ENCODE measurements at regions not wholly inside any gene's neighbourhood (a gene's known extent, or its start where the extent isn't known, plus 50 kb on each side); places are given as distances from the start of the nearest gene placed in this dataset.
A peak's percentile ranks its signal among the peaks of the same experiment; 100 is the strongest.

DNA sequence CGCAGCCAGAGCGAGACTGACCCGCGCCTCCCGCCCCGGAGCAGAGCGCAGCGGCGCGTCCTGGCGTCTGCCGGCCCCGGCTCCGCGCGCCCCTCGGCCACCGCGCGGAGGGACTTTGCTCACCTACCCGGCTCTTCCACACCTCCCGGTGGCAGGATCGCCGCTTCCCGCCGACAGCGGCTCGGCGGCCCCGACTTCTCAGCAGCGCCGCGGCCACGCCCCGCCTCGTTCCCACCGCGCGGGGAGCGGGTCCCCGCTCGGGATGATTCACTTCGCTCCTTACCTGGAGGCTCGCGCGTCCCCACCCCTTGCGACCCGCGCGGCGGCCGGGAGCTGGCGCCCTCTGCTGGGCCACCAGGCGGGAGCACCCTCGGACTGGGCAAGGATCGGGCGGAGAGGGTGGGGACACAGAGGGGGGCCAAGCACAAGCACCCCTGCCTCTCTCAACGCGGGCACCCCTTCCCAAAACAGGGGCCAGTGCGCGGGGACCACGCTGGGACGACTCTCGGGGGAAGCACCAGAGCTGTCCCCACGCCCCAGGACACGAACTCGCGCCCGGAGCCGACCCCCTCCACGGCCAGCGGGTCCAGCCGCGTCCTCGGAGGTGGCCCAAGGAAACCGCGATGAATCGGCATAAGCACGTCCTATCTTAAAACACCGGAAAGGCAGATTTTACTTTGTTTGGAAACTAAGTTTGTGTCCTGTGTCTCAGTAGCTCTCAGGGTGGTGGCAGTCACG lies 101.0 kb upstream of the SVIL start (continued):
- 0 out of 2 replicates have a peak, but pooled peaks have one; percentile 34 for TF ChIP-seq ZNF121 (tag by site-specific recombination; IDR thresholded peaks at IDR 0.05)
- peak; percentile 98 for TF ChIP-seq ZEB2 (tag by site-specific recombination; IDR thresholded peaks at IDR 0.05)
- TF ChIP-seq ZNF776 (tag by site-specific recombination; IDR thresholded peaks at IDR 0.05; ENCODE audit: borderline replicate concordance) = no peak
- TF ChIP-seq, protein P1, sequence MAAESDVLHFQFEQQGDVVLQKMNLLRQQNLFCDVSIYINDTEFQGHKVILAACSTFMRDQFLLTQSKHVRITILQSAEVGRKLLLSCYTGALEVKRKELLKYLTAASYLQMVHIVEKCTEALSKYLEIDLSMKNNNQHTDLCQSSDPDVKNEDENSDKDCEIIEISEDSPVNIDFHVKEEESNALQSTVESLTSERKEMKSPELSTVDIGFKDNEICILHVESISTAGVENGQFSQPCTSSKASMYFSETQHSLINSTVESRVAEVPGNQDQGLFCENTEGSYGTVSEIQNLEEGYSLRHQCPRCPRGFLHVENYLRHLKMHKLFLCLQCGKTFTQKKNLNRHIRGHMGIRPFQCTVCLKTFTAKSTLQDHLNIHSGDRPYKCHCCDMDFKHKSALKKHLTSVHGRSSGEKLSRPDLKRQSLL (tag by site-specific recombination; IDR thresholded peaks at IDR 0.05) = 0 out of 2 replicates have a peak, but pooled peaks have one; percentile 32
- TF ChIP-seq ZNF791 (tag by site-specific recombination; IDR thresholded peaks at IDR 0.05) = no peak
- no peak for TF ChIP-seq HOXC10 (CRISPR knock-in tag; IDR thresholded peaks at IDR 0.05)
- no peak for TF ChIP-seq ZNF530 (tag by site-specific recombination; IDR thresholded peaks at IDR 0.05; ENCODE audit: low read depth)
- TF ChIP-seq ZNF792 (tag by site-specific recombination; IDR thresholded peaks at IDR 0.05) = no peak
- TF ChIP-seq PRDM1 (tag by site-specific recombination; IDR thresholded peaks at IDR 0.05) = no peak
- TF ChIP-seq GLI4 (tag by site-specific recombination; IDR thresholded peaks at IDR 0.05) = peak; percentile 28; the same call in 1 of the 2 replicates
- TF ChIP-seq IKZF3 (tag by site-specific recombination; IDR thresholded peaks at IDR 0.05) = peak; percentile 65; the same call in 1 of the 2 replicates
- no peak for TF ChIP-seq FEZF1 (tag by site-specific recombination; IDR thresholded peaks at IDR 0.05)
- TF ChIP-seq BCL11A (tag by site-specific recombination; IDR thresholded peaks at IDR 0.05; ENCODE audit: low read depth) = peak; percentile 55; the same call in 1 of the 2 replicates
- TF ChIP-seq, protein P2, sequence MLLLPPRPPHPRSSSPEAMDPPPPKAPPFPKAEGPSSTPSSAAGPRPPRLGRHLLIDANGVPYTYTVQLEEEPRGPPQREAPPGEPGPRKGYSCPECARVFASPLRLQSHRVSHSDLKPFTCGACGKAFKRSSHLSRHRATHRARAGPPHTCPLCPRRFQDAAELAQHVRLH (tag by site-specific recombination; IDR thresholded peaks at IDR 0.05) = peak; percentile 51; the same call in 1 of the 2 replicates
- 0 out of 2 replicates have a peak, but pooled peaks have one; percentile 36 for TF ChIP-seq ZSCAN23 (tag by site-specific recombination; IDR thresholded peaks at IDR 0.05)
- peak; percentile 91 for TF ChIP-seq ZBTB8A (tag by site-specific recombination; IDR thresholded peaks at IDR 0.05)
- TF ChIP-seq ZNF146 (tag by site-specific recombination; IDR thresholded peaks at IDR 0.05) = 0 out of 2 replicates have a peak, but pooled peaks have one; percentile 25
- TF ChIP-seq ZNF514 (tag by site-specific recombination; IDR thresholded peaks at IDR 0.05) = no peak
- TF ChIP-seq ZBTB48 (tag by site-specific recombination; IDR thresholded peaks at IDR 0.05) = peak; percentile 56
- peak; percentile 38; the same call in 1 of the 2 replicates for TF ChIP-seq ZNF140 (tag by site-specific recombination; IDR thresholded peaks at IDR 0.05)
- TF ChIP-seq ZNF19 (tag by site-specific recombination; IDR thresholded peaks at IDR 0.05; ENCODE audit: low read depth) = no peak
- no peak for TF ChIP-seq ZFHX2 (tag by site-specific recombination; conservative IDR thresholded peaks at IDR 0.05)
- no peak for TF ChIP-seq ZNF624 (tag by site-specific recombination; IDR thresholded peaks at IDR 0.05)
- TF ChIP-seq ZNF132 (tag by site-specific recombination; IDR thresholded peaks at IDR 0.05; ENCODE audit: borderline replicate concordance) = no peak
- no peak for TF ChIP-seq ZNF404 (tag by site-specific recombination; IDR thresholded peaks at IDR 0.05)
- no peak for TF ChIP-seq ZNF558 (tag by site-specific recombination; IDR thresholded peaks at IDR 0.05)
- TF ChIP-seq ZBTB1 (tag by site-specific recombination; IDR thresholded peaks at IDR 0.05) = 0 out of 2 replicates have a peak, but pooled peaks have one; percentile 45
- no peak for TF ChIP-seq ZNF510 (tag by site-specific recombination; IDR thresholded peaks at IDR 0.05; ENCODE audit: insufficient replicate concordance)
- TF ChIP-seq, protein P3, sequence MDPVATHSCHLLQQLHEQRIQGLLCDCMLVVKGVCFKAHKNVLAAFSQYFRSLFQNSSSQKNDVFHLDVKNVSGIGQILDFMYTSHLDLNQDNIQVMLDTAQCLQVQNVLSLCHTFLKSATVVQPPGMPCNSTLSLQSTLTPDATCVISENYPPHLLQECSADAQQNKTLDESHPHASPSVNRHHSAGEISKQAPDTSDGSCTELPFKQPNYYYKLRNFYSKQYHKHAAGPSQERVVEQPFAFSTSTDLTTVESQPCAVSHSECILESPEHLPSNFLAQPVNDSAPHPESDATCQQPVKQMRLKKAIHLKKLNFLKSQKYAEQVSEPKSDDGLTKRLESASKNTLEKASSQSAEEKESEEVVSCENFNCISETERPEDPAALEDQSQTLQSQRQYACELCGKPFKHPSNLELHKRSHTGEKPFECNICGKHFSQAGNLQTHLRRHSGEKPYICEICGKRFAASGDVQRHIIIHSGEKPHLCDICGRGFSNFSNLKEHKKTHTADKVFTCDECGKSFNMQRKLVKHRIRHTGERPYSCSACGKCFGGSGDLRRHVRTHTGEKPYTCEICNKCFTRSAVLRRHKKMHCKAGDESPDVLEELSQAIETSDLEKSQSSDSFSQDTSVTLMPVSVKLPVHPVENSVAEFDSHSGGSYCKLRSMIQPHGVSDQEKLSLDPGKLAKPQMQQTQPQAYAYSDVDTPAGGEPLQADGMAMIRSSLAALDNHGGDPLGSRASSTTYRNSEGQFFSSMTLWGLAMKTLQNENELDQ (tag by site-specific recombination; IDR thresholded peaks at IDR 0.05; ENCODE audit: low read depth) = no peak
- TF ChIP-seq, protein P4, sequence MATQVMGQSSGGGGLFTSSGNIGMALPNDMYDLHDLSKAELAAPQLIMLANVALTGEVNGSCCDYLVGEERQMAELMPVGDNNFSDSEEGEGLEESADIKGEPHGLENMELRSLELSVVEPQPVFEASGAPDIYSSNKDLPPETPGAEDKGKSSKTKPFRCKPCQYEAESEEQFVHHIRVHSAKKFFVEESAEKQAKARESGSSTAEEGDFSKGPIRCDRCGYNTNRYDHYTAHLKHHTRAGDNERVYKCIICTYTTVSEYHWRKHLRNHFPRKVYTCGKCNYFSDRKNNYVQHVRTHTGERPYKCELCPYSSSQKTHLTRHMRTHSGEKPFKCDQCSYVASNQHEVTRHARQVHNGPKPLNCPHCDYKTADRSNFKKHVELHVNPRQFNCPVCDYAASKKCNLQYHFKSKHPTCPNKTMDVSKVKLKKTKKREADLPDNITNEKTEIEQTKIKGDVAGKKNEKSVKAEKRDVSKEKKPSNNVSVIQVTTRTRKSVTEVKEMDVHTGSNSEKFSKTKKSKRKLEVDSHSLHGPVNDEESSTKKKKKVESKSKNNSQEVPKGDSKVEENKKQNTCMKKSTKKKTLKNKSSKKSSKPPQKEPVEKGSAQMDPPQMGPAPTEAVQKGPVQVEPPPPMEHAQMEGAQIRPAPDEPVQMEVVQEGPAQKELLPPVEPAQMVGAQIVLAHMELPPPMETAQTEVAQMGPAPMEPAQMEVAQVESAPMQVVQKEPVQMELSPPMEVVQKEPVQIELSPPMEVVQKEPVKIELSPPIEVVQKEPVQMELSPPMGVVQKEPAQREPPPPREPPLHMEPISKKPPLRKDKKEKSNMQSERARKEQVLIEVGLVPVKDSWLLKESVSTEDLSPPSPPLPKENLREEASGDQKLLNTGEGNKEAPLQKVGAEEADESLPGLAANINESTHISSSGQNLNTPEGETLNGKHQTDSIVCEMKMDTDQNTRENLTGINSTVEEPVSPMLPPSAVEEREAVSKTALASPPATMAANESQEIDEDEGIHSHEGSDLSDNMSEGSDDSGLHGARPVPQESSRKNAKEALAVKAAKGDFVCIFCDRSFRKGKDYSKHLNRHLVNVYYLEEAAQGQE (tag by site-specific recombination; IDR thresholded peaks at IDR 0.05) = no peak; the same call in 1 of the 2 replicates
- TF ChIP-seq TRIM28 (IDR thresholded peaks at IDR 0.05; ENCODE audit: borderline replicate concordance, low read length) = no peak
- TF ChIP-seq, protein P5, sequence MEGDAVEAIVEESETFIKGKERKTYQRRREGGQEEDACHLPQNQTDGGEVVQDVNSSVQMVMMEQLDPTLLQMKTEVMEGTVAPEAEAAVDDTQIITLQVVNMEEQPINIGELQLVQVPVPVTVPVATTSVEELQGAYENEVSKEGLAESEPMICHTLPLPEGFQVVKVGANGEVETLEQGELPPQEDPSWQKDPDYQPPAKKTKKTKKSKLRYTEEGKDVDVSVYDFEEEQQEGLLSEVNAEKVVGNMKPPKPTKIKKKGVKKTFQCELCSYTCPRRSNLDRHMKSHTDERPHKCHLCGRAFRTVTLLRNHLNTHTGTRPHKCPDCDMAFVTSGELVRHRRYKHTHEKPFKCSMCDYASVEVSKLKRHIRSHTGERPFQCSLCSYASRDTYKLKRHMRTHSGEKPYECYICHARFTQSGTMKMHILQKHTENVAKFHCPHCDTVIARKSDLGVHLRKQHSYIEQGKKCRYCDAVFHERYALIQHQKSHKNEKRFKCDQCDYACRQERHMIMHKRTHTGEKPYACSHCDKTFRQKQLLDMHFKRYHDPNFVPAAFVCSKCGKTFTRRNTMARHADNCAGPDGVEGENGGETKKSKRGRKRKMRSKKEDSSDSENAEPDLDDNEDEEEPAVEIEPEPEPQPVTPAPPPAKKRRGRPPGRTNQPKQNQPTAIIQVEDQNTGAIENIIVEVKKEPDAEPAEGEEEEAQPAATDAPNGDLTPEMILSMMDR (tag by site-specific recombination; IDR thresholded peaks at IDR 0.05) = peak; percentile 98
- TF ChIP-seq EGR2 (tag by site-specific recombination; IDR thresholded peaks at IDR 0.05; ENCODE audit: low read depth) = no peak
